ENCODE measurements at regions not wholly inside any gene's neighbourhood (a gene's known extent, or its start where the extent isn't known, plus 50 kb on each side); places are given as distances from the start of the nearest gene placed in this dataset.

GRCh38 chr18:11224153-11224552 lies 74.8 kb upstream of the PIEZO2 start:
- H3K27ac Mint-ChIP-seq, result no peak overlapping the region
- Histone ChIP-seq H3K36me3 (ENCODE audit: control insufficient read depth, insufficient read depth, low read length) (no peaks in the 10 kb centered on the region), H3K4me3 (ENCODE audit: low read length) (no peak overlapping the region), H3K27me3 (ENCODE audit: control insufficient read depth, insufficient read depth, low read length, poor library complexity, severe bottlenecking) (no peaks in the 10 kb centered on the region), H3K9me3 (ENCODE audit: control insufficient read depth, low read length) (no peaks in the 10 kb centered on the region), H3K9ac (ENCODE audit: extremely low read depth, low read length, poor library complexity, severe bottlenecking) (no peak overlapping the region), H3K27ac (ENCODE audit: low read depth, low read length) (no peak overlapping the region), H3K4me1 (ENCODE audit: control insufficient read depth, insufficient read depth, low read length) (peaks cover 2% of the 10 kb centered on the region)
- TF ChIP-seq CTCF (conservative IDR thresholded peaks at IDR 0.05), result no peak
- WGBS, 2 experiments (ENCODE audit: insufficient coverage in 1 of 2, insufficient read length in 1 of 2), result 92 to 96% methylated on average over 6 to 7 of the region's 7 CpGs
- H3K27me3 Mint-ChIP-seq (ENCODE audit: insufficient read depth), result no peaks in the 10 kb centered on the region
- no peaks in the 10 kb centered on the region for H3K9me3 Mint-ChIP-seq
- H3K36me3 Mint-ChIP-seq (ENCODE audit: low read depth), result no peaks in the 10 kb centered on the region
- no peaks in the 10 kb centered on the region for H3K4me1 Mint-ChIP-seq
- no peak overlapping the region for H3K4me3 Mint-ChIP-seq
- no peak for DNase-seq

- Histone ChIP-seq H3K9ac (ENCODE audit: extremely low read depth, low read length, poor library complexity, severe bottlenecking) (no peak overlapping the region), H3K27ac (ENCODE audit: low read depth, low read length) (no peak overlapping the region), H3K36me3 (ENCODE audit: control insufficient read depth, insufficient read depth, low read length) (no peaks in the 10 kb centered on the region), H3K27me3 (ENCODE audit: control insufficient read depth, insufficient read depth, low read length, poor library complexity, severe bottlenecking) (no peaks in the 10 kb centered on the region), H3K9me3 (ENCODE audit: control insufficient read depth, low read length) (no peaks in the 10 kb centered on the region), H3K4me1 (ENCODE audit: control insufficient read depth, insufficient read depth, low read length) (peaks cover 2% of the 10 kb centered on the region), H3K4me3 (ENCODE audit: low read length) (no peak overlapping the region)
- Mint-ChIP-seq H3K27ac (no peak overlapping the region), H3K36me3 (ENCODE audit: low read depth) (no peaks in the 10 kb centered on the region), H3K4me1 (no peaks in the 10 kb centered on the region), H3K4me3 (no peak overlapping the region), H3K9me3 (no peaks in the 10 kb centered on the region), H3K27me3 (ENCODE audit: insufficient read depth) (no peaks in the 10 kb centered on the region)
- WGBS, 2 experiments (ENCODE audit: insufficient coverage in 1 of 2, insufficient read length in 1 of 2), result 100% methylated on average over 1 of the region's 1 CpG; no CpG with 5 or more reads in 1 of the 2 experiments
- no peak for TF ChIP-seq CTCF (conservative IDR thresholded peaks at IDR 0.05)
- DNase-seq, result no peak
These were observed 70.2 kb upstream of the PIEZO2 start for GRCh38 chr18:11219571-11219970.

- Histone ChIP-seq H3K27me3 (ENCODE audit: control insufficient read depth, insufficient read depth, low read length, poor library complexity, severe bottlenecking) (no peaks in the 10 kb centered on the region), H3K27ac (ENCODE audit: low read depth, low read length) (no peak overlapping the region), H3K4me3 (ENCODE audit: low read length) (no peak overlapping the region), H3K9ac (ENCODE audit: extremely low read depth, low read length, poor library complexity, severe bottlenecking) (no peak overlapping the region), H3K4me1 (ENCODE audit: control insufficient read depth, insufficient read depth, low read length) (peaks cover under 1% of the 10 kb centered on the region), H3K36me3 (ENCODE audit: control insufficient read depth, insufficient read depth, low read length) (no peaks in the 10 kb centered on the region), H3K9me3 (ENCODE audit: control insufficient read depth, low read length) (no peaks in the 10 kb centered on the region)
- 89 to 91% methylated on average over 3 of the region's 4 CpGs for WGBS, 2 experiments (ENCODE audit: insufficient coverage in 1 of 2, insufficient read length in 1 of 2)
- DNase-seq, result no peak
- no peak overlapping the region for H3K4me3 Mint-ChIP-seq
- no peaks in the 10 kb centered on the region for H3K36me3 Mint-ChIP-seq (ENCODE audit: low read depth)
- no peak for TF ChIP-seq CTCF (conservative IDR thresholded peaks at IDR 0.05)
- peaks cover 2% of the 10 kb centered on the region for H3K27me3 Mint-ChIP-seq (ENCODE audit: insufficient read depth)
- H3K4me1 Mint-ChIP-seq, result no peaks in the 10 kb centered on the region
- no peak overlapping the region for H3K27ac Mint-ChIP-seq
- no peaks in the 10 kb centered on the region for H3K9me3 Mint-ChIP-seq
These were observed 65.8 kb upstream of the PIEZO2 start for GRCh38 chr18:11215216-11215615.
